ENCODE measurements at regions not wholly inside any gene's neighbourhood (a gene's known extent, or its start where the extent isn't known, plus 50 kb on each side); places are given as distances from the start of the nearest gene placed in this dataset.

DNA sequence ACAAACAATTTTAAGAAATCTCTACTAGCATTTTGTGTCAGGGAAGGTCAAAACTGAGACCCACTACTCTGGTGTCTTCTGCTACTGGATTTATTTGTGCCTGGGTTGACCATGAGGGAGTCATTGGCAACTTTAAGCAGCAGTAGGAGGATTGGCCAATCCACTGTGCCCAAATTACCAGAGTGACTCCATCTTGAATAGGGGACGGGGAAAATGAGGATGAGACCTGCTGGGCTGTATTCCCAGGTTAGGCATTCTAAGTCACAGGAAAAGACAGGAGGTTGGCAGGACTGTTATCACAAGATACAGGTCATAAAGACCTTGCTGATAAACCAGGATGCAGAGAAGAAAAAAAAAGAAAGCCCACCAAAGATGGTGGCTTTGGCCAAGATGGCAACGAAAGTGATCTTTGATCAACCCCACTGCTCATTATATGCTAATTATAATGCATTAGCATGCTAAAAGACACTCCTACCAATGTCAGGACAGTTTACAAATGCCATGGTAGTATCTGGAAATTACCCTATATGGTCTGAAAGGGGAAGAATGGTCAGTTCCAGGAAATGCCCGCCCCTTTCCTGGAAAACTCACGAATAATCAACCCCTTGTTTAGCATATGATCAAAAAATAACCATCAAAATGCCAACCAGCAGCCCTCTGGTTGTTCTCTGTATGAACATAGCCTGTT, 200.9 kb downstream of the LTN1 start:
- in situ Hi-C loops (cut with HindIII; ENCODE audit: low sequenced_read_pairs): no loop called here

GRCh38 chr21:28790335-28790734, 202.3 kb downstream of the LTN1 start:
- in situ Hi-C loops (cut with HindIII; ENCODE audit: low sequenced_read_pairs): no loop called here

GRCh38 chr21:28789523-28789922, 203.2 kb downstream of the LTN1 start:
- in situ Hi-C loops (cut with HindIII; ENCODE audit: low sequenced_read_pairs): no loop called here

- in situ Hi-C loops (cut with HindIII; ENCODE audit: low sequenced_read_pairs): no loop called here
Observed at GRCh38 chr21:28788030-28788429, 204.6 kb downstream of the LTN1 start.

DNA sequence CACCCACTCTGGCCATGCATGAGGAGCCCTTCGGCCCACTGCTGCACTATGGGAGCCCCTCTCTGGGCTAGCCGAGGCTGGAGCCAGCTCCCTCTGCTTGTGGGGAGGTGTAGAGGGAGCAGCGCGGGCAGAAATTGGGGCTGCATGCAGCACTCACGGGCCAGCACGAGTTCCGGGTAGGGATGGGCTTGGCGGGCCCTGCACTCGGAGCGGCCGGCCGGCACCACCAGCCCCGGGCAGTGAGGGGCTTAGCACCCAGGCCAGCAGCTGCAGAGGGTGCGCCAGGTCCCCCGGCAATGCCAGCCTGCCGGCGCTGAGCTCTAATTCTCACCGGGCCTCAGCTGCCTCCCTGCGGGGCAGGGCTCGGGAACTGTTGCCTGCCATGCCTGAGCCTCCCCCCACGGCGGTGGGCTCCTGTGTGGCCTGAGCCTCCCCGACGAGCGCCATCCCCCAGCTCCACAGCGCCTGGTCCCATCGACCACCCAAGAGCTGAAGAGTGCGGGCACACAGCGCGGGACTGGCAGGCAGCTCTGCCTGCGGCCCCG, 209.0 kb downstream of the LTN1 start:
- in situ Hi-C loops (cut with HindIII; ENCODE audit: low sequenced_read_pairs): no loop called here

- in situ Hi-C loops (cut with HindIII; ENCODE audit: low sequenced_read_pairs): no loop called here
Observed at GRCh38 chr21:28781602-28782276, 210.9 kb downstream of the LTN1 start.

- in situ Hi-C loops (cut with HindIII; ENCODE audit: low sequenced_read_pairs): no loop called here
Observed at GRCh38 chr21:28779914-28780313, 212.8 kb downstream of the LTN1 start.

DNA sequence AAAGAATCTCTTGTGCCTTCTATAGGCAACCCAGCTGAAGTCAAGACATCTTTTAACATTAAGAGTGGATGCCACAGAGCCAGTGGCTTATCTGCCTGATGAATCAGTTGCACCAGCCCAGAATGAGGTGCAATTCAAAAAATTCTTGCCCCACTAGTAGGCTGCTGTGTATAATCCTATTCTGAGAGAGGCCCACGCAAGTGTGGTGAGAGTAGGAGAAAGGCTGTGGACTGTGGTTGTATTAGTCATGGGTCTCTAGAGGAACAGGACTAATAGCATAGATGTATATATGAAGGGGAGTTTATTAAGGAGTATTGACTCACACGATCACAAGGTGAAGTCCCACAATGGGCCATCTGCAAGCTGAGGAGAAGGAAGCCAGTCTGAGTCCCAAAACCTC, 216.4 kb downstream of the LTN1 start:
- in situ Hi-C loops (cut with HindIII; ENCODE audit: low sequenced_read_pairs): no loop called here

GRCh38 chr21:28775071-28775470, 217.6 kb downstream of the LTN1 start:
- in situ Hi-C loops (cut with HindIII; ENCODE audit: low sequenced_read_pairs): no loop called here

- in situ Hi-C loops (cut with HindIII; ENCODE audit: low sequenced_read_pairs): no loop called here
Observed at GRCh38 chr21:28773036-28773435, 219.6 kb downstream of the LTN1 start.

DNA sequence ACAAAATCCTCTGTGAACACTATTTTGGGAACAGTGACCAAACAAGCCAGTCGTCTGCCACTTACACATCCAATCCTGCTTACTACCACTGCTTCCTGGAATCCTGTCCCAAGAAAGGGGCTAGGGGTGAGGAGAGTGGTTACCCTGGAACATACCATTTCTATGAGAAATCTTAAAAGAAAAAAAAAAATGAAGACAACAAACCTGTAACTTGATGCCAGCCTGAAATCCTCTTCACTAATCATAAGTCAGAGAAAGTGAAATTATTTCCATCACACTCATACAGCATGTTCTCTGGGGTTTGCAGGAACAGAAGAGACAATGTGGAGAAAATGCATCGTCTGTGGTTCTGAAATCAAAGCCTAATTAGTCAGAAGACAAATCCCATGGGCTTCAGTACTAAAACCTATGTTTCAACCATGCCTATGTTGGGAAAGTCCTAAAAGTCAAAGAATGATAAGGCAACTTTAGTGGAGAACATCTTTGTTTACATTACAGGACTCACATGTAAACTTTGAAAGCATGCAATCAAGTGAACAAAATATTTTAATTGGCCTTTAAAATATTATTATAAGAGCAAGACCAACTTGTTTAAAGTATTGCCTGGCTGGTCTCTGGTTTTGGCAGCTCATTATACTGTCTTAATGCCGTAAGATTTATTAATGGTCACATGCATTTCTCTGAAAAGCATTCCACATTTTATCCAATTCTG, 220.7 kb downstream of the LTN1 start:
- in situ Hi-C loops (cut with HindIII; ENCODE audit: low sequenced_read_pairs): no loop called here

GRCh38 chr21:28770867-28771661, 221.6 kb downstream of the LTN1 start:
- in situ Hi-C loops (cut with HindIII; ENCODE audit: low sequenced_read_pairs): no loop called here

DNA sequence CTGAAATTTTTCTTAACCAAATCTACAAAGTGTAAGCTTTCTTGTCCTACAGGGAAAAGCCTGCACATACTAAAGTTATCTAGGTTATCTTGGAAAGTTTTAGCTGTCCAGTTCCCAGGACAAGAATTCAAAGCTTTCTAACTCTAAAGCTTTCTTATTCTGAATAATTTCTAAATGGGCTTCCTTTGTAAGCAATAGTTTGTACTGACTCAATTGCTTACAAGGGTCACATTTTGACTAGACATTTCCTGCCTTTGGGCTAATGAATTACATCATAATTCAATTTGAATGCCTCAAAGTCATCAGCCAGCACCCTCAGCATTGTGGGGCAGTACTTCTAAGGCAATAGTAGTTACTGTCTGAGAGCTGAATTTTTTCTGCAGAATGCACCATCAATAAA, 223.0 kb downstream of the LTN1 start:
- in situ Hi-C loops (cut with HindIII; ENCODE audit: low sequenced_read_pairs): no loop called here

DNA sequence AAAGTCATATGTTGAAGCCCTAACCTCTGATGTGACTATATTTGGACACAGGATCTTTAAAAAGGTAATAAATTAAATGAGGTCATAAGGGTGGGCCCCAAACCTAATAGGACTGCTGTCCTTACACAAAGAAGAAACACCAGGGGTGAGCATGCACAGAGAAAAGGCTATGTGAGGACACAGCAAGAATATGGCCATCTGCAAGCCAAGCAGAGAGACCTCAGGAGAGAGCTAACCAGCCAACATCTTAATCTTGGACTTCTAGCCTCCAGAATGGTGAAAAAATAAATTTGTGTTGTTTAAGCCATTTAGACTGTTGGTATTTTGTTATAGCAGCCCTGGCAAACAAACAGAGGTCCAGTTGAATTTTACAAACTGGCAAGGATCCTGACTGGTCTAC, 223.9 kb downstream of the LTN1 start:
- in situ Hi-C loops (cut with HindIII; ENCODE audit: low sequenced_read_pairs): no loop called here

DNA sequence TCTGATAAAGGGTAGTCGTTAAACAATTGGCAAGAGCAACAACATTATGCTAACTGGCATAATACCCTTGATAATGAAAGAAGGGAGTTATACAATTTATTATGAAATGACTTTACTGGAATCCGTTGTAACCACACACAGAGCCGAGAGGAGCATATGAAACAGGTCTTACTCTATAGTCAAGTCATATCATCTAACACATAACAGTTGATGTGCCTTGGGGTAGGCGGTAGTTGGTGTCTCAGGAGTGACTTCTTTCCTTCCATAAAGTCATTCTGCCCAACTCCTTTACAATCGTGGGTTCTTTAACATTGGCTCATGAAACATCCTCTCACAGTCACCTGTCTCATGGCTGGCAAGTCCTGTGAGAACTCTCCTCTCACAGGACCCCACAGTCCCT, 225.2 kb downstream of the LTN1 start:
- in situ Hi-C loops (cut with HindIII; ENCODE audit: low sequenced_read_pairs): no loop called here

DNA sequence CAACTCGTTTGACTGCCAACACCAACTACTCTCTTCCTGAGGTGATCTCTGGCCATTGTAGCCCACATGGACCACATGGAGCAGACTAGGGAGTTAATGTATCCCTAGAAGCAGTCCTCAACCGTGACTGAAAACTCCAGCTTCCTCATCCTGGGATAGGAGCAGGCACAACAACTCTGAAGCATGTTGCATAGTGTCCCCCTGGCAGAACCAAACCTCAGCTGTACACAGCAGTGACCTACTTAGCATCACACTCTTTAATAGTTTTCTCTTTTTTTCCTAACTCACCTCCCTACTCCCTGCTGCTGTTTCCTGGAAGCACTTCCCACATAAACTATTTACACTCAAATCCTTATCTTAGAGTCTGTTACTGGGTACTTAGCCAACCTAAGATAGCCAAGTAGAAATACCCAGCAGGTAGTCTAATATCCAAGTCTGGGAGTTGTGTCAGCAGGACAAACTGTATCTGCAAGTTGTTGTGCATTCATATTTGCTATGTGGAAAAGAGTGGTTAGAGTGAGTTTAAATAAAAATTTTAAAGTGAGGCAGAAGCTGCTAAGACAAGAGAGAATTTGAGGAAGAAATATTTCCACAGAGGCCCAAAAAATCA, 228.8 kb downstream of the LTN1 start:
- in situ Hi-C loops (cut with HindIII; ENCODE audit: low sequenced_read_pairs): no loop called here

- in situ Hi-C loops (cut with HindIII; ENCODE audit: low sequenced_read_pairs): no loop called here
Observed at GRCh38 chr21:28762357-28762735, 230.3 kb downstream of the LTN1 start.

GRCh38 chr21:28761674-28762356, 230.9 kb downstream of the LTN1 start:
- in situ Hi-C loops (cut with HindIII; ENCODE audit: low sequenced_read_pairs): no loop called here

DNA sequence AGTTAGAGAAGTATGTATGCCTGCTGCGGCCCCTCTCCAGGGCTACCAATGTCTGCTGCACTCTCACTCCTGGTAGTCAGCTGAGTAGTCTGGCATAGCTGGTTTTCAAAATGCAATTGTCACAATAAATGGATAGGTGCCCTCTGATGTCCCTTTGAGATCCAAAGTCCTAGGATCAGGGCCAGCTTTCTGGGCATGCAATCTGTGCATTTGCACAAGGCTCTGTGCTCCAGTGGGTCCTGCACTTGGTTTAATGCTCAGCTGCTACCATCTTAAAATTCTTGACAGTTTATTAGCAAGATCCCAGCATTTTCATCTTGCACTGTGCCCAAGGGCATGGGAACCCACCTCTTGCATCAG, 233.8 kb downstream of the LTN1 start:
- in situ Hi-C loops (cut with HindIII; ENCODE audit: low sequenced_read_pairs): no loop called here

Data from DLD1 (cell line).